Upper lobe of right lung (tissue), 1 donor: ENCODE measurements at regions not wholly inside any gene's neighbourhood (a gene's known extent, or its start where the extent isn't known, plus 50 kb on each side); places are given as distances from the start of the nearest gene placed in this dataset.

Source experiments
- ATAC-seq: fragments of 200-7000 bp; cut with Tn5 transposase; one replicate; pipeline ENCODE4 v1.9.1; 2020; ENCODE audit warnings: mild to moderate bottlenecking, moderate library complexity
- DNase-seq: peaks from one replicate; pipeline ENCODE4 v3.0.0-alpha.2; 2020
- H3K27ac ChIP-seq: fragments of 200-600 bp; one replicate; pipeline ENCODE4 v1.8.0; 2022
- H3K27me3 ChIP-seq: fragments of 200-600 bp; one replicate; pipeline ENCODE4 v1.8.0; 2022; ENCODE audit warnings: mild to moderate bottlenecking
- H3K36me3 ChIP-seq: fragments of 200-600 bp; one replicate; pipeline ENCODE4 v1.8.0; 2022
- H3K4me1 ChIP-seq: fragments of 200-600 bp; one replicate; pipeline ENCODE4 v1.8.0; 2022
- H3K4me3 ChIP-seq: fragments of 200-600 bp; one replicate; pipeline ENCODE4 v1.8.0; 2022; ENCODE audit warnings: mild to moderate bottlenecking
- H3K9me3 ChIP-seq: fragments of 200-600 bp; one replicate; pipeline ENCODE4 v1.8.0; 2022
- CTCF ChIP-seq: fragments of 200-600 bp; IDR thresholded peaks from one replicate; pipeline ENCODE4 v1.8.0; 2022; ENCODE audit warnings: antibody characterized with exemption
- intact Hi-C: fragments of 100-400 bp; cut with DNase I; formaldehyde crosslinking; loops from one replicate; pipeline ENCODE4 v1.11.0; 2022
- donor health status: DM: no; HTN: yes; CAD: no; lungs with severe emphysema.

DNA sequence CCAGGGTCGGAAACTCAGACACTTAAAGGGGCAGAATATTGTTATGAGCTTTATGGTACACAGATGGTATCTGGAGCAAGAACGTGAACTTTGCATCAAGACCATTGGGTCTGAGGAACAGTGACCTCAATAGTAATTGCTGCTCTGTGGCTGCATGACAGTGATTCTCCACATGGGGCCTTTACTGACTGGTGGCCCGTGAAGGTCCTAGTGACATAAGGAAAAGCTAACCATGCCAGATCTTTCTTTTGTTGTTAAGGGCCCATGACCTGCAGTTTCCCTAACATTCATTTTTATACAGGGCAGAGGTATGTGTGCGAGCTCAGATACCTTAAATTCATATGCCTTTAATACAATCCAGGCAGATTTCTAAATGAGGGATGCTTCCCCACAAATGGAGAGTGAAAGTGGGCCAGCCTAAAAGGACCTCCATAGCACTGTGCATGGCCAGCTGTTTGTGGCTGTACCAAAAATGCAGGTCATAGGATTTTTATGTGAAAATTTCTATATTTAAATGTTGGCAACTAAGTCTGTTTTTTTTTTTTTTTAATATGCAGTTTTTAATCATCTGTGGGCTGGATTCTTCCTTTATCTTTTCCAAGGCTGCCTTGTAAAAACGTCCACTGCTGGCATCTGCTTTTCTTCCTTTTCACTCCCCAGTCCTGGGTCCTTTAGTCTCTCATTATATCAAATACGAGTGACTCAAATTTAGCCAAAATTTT is 188.0 kb upstream of the IL12A start:
- H3K27ac ChIP-seq = no peak overlapping the region
- no peak overlapping the region for H3K4me3 ChIP-seq
- H3K27me3 ChIP-seq = no peaks in the 10 kb centered on the region
- intact Hi-C loops = loop anchor here (10.0 kb wide), 1 partner anchor 186 kb away; no protein-coding TSS in a partner anchor
- no peak for TF ChIP-seq CTCF
- H3K4me1 ChIP-seq = peaks cover 28% of the 10 kb centered on the region
- H3K36me3 ChIP-seq = no peaks in the 10 kb centered on the region
- DNase-seq = no peak
- H3K9me3 ChIP-seq = no peaks in the 10 kb centered on the region
- no peak for ATAC-seq

DNA sequence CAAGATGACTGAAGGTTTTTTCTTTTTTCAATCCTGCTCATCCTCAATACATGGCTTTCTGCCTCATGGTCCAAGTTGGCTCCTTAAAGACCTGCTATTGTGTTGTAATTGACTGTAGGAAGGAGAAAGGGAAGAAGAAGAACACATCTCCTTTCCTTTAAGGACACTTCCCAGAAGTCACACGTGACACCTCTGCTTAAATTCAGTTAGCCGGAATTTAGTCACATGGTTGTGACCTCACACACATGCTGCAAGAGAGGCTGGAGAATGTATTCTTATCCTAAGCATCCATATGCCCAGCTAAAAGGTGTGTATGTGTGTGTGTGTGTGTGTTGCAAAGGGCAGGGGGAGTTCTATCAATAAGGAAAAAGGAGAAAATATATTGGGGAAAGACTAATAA is 185.8 kb upstream of the IL12A start:
- H3K27me3 ChIP-seq = no peaks in the 10 kb centered on the region
- no peak for DNase-seq
- intact Hi-C loops = loop anchor here (10.0 kb wide), 1 partner anchor 188 kb away; no protein-coding TSS in a partner anchor
- no peak for ATAC-seq
- H3K36me3 ChIP-seq = no peaks in the 10 kb centered on the region
- H3K27ac ChIP-seq = no peak overlapping the region
- TF ChIP-seq CTCF = no peak
- H3K4me3 ChIP-seq = no peak overlapping the region
- no peaks in the 10 kb centered on the region for H3K9me3 ChIP-seq
- peaks cover 43% of the 10 kb centered on the region for H3K4me1 ChIP-seq

DNA sequence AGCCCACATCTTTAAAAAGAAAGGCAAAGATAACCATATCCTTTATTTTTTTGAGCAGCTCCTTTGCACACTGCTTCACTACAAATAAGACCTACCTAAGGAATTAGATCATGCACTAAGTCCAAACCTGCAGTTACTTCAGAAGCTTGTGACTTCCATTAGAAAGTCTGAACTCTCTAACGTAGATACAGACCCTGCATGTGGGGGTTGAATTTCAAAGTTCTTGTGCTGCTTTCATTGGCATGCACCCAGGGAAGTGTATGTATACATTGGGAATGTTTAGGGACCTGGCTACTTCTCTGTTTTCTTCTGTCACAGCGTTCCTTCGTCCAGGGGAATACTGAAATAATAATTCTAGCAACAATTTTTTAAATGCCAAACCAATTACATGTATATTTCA is 185.2 kb upstream of the IL12A start:
- peaks cover 43% of the 10 kb centered on the region for H3K4me1 ChIP-seq

GRCh38 chr3:159804726-159805410 is 183.8 kb upstream of the IL12A start:
- ATAC-seq (peak; percentile 97), DNase-seq (no peak)
- H3K36me3 ChIP-seq = no peaks in the 10 kb centered on the region
- no peaks in the 10 kb centered on the region for H3K27me3 ChIP-seq
- peak; percentile 87 for TF ChIP-seq CTCF
- no peak overlapping the region for H3K4me3 ChIP-seq
- intact Hi-C loops = loop anchor here (10.0 kb wide), 1 partner anchor 190 kb away; no protein-coding TSS in a partner anchor
- peaks cover 31% of the 10 kb centered on the region for H3K4me1 ChIP-seq
- no peaks in the 10 kb centered on the region for H3K9me3 ChIP-seq
- H3K27ac ChIP-seq = no peak overlapping the region

More for the DNA sequence above, 185.2 kb upstream of the IL12A start:
- Histone ChIP-seq H3K9me3 (no peaks in the 10 kb centered on the region), H3K36me3 (no peaks in the 10 kb centered on the region), H3K27ac (no peak overlapping the region), H3K4me3 (no peak overlapping the region), H3K27me3 (no peaks in the 10 kb centered on the region)
- DNase-seq = no peak
- ATAC-seq = no peak
- TF ChIP-seq CTCF = no peak
- intact Hi-C loops = loop anchor here (10.0 kb wide), 1 partner anchor 189 kb away; no protein-coding TSS in a partner anchor

- Histone ChIP-seq H3K4me1 (peaks cover 31% of the 10 kb centered on the region), H3K27me3 (no peaks in the 10 kb centered on the region), H3K27ac (no peak overlapping the region), H3K36me3 (no peaks in the 10 kb centered on the region), H3K9me3 (no peaks in the 10 kb centered on the region), H3K4me3 (no peak overlapping the region)
- no peak for TF ChIP-seq CTCF
- intact Hi-C loops = loop anchor here (10.0 kb wide), 1 partner anchor 191 kb away; no protein-coding TSS in a partner anchor
- ATAC-seq (peak; percentile 7), DNase-seq (no peak)
Observed at GRCh38 chr3:159805411-159805772, 183.2 kb upstream of the IL12A start.
